Renal pelvis (tissue), 1 donor: ENCODE measurements at regions not wholly inside any gene's neighbourhood (a gene's known extent, or its start where the extent isn't known, plus 50 kb on each side); places are given as distances from the start of the nearest gene placed in this dataset.

ENCODE experiments used
- DNase-seq: peaks from one replicate; pipeline ENCODE4 v3.0.0-alpha.2; 2013

DNA sequence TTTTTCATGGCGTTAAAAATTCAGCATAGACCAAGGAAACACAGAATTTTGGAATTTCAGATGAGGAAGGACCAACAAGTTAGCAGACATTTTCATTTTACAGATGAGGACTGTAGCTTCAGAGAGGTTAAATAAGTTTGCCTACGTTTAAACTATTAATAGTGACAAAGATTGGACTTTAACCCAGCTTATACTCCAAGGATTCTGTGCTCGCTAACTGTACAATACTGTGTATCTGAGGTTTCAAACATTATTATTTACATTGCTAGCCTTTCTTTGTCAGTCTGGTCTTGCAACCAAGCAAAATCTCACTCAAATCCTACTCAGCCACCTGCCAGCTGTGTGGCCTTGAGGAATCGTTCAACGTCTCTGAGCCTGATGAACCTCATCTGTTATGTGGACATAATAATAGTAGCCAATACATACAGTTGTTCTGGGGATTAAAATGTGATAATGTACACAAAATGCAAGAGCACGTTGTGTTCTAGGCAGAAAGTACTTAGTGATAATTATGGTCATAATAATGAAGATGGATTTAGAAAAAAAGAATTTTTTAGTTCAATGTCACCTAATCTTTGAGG is 462.4 kb upstream of the TRIB2 start:
- no peak for DNase-seq

DNA sequence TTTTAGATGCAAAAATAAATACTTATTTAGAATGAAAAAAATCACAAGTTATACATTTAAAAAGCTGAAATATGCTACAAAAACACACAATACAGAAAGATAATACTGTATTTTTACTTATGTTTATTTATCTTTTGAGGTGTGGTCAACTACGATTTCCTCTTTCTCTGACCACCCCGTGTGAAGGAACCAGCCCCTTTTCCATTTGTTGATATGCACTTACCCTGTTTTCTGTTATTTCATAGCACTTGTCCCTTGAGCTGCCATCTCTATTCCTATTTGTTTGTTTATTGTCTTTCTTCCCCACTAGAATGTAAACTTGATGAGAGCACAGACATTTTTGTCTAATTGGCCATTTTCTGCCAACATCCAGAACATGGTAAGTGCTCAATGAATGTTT is 460.5 kb upstream of the TRIB2 start:
- no peak for DNase-seq

DNA sequence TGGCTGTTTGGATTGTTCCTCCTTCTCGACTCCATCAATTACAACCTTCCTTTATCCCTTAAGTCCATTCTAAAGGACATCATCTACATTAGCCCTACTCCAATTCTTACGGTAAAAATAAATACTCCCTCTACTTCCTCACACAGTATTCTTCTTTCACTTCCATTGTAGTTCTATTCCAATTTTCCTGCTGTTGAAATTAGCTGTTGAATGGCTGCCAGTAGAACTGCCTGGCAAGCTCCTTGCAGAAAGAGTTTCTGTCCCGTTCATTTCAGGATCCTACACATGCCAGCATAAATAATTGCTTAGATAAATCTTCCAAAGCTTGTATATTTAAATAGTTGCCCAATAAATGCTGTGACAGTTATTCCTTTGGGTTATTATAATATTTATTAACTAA is 459.3 kb upstream of the TRIB2 start:
- no peak for DNase-seq

DNA sequence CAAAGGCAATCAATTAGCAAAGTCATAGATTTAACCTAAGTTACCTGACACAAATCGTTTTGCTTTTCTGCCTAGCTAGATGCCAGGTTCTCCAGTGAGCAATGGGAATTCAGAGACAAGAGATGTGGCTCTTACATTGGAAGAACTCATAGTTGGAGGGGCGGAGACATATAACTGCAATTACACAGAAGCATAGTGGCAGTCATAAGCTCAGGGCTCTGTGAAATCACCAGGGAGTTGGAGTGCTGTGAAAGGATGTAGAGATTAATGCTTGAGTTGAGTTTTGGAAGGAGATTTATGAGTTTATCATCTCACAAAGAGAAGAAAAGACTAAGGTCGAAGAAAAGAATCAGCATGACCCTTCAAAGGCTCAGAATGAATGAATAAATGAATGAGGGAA is 457.2 kb upstream of the TRIB2 start:
- no peak for DNase-seq

DNA sequence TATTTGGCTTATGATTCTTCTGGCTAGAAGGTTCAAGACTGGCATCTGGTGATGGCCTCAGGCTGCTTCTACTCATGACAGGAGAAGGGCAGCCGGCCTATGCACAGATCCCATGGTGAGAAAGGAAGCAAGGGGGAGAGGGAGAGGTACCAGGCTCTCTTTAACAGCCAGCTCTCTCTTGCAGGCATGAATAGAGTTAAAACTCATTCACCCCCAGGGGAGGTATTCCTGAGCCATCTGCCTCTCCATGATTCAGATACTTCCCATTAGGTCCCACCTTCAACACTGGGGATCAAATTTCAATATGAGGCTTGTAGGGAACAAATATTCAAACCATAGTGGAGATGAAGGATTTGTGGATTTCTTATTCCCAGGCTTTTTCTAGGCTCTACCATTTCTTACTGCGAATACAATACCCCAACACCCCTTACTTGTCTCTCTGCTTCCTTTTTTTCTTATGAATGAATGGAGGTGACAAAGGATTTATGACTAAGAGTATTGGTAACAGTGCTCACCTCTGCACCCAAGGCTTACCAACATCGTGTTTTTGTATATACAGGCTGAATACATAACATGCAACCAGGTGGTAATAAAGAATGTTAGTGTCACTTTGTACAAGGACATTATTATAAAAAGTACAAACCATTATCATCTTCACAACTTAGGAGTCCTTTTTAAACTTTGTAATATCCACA is 454.6 kb upstream of the TRIB2 start:
- no peak for DNase-seq

DNA sequence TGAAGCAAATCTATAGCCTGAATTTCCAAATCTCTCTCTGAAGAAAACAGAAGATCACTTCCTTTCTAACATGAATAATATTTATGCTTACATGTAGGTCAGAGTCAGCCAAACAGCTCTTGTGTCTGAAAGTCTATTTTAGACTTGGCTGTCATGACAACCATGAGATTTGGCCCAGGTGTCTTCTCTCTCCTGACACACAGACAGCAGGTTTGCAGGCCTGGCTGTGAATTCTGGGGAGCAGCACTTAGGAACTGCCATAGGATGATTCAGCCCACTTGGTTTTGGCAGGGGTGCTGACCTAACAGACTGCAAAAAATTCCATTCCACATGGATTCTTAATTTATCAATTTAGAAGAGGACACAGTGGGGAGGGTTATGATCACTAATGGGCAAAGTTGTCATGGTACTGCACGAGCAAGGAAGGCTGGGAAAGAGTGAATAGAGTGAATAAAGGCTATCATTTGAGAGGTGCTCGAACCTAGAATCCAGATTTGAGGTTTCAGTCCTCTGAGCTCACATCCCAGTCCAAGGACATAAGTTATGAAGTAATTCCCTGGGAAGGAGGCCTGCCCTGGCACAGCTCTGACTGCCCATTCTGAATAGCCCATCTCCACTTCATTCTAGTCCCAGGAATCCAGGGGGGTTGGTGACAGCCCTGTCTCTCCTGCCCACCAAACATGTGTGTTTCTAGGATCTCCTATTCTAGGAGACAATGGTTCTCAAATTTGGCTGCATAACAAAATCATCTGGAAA is 453.9 kb upstream of the TRIB2 start:
- peak; percentile 58 for DNase-seq

DNA sequence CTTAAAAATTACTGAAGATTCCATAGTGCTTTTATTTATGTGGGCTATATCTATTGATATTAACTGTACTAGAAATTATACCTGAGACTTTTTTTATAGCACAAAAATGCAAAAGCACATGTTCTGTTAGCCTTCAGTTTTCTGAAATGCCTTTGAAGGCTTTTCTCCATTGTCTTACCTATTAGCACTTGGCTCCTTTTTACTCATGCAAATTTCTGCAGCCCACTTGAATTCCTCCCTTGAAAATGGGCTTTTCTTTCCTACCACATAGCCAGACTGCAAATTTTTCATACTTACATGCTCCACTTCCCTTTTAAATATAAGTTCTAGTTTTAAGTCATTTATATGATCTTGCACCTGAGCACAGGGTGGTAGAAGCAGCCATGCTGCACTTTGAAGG is 453.0 kb upstream of the TRIB2 start:
- DNase-seq = no peak

DNA sequence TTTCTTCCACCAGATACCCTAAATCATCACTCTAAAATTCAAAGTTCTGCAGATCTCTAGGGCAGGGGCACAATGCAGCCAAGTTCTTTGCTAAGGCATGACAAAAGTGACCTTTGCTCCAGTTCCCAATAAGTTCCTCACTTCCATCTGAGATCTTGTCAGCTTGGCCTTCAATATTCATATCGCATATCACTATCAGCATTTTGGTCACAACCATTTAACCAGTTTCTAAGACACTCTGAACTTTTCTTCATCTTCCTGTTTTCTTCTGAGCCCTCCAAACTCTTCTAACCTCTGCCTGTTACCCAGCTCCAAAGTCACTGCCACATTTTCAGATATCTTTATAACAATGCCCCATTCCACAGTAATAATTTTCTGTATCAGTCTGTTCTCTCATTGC is 452.6 kb upstream of the TRIB2 start:
- no peak for DNase-seq

DNA sequence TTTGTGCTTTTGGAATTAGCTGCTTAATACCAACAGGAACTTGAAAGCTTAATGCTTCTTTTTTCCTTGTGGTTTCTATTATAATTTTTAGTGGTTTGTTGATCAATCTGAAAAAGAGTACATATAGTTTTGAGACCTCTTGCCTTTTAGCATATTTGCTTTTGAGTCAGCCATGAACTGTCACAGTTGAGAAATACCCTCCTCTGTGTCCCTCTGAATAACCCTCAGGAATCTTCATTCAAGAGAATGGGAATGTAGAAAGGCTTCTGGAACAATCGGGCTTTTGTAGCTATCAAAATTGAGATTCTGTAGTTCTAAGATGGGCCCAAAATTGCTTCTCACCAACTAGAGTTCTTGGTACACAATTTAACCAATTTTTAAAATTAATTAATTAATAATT is 451.1 kb upstream of the TRIB2 start:
- no peak for DNase-seq

DNA sequence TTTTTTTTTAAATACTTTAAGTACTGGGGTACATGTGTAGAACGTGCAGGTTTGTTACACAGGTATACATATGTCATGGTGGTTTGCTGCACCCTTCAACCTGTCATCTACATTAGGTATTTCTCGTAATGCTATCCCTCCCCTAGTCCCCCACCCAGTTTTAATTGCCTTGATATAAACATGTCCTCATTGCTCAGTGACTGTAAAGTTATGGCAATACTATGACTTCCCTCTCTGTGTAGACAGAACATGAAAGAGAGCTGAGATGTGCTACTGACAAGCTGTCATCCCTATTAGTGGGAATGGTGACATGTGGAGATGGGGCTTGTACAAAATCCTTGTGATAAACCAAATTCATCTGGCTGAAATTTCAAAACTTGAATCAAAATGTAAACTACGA is 449.7 kb upstream of the TRIB2 start:
- no peak for DNase-seq

DNA sequence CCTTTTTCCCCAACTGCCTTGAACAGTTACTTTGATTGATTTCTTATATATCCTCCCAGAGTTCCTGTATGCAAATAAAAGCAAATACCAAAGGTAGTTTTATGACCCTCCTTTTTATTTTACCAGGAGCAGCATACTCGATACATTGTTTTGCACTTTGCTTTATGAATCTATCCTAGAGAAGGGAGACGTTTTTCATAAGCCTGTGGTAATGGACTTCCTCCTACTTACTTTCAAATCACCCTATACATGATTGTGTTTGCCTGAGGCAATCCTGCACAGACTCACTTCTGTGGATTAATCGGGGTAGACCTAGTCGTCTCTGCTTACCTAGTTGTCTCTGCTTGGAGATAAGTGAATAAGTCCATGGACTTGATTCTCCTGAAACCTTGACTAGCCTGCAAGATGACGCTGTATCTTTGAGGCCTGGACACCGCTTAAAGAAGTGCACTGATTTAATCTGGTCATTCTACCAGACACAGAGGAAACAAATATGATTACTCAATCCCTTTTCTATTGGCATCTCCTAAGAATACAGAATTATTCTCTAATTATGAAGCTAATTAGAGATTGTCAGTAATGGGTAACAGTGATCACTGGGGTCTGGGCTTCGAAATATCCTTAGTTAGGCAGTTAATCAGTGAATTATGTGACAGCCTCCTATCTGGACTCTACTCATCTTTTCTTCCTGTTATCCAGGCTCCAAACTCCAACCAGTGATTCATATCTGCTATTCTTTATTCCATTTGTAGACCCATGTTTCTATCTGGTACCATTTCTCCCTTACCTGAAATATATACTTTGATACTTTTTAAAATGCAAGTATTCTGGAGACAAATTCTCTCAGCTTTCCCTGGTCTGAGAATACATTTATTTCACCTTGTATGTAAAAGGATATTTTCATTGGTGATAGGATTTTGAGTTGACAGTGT is 447.4 kb upstream of the TRIB2 start:
- no peak for DNase-seq

DNA sequence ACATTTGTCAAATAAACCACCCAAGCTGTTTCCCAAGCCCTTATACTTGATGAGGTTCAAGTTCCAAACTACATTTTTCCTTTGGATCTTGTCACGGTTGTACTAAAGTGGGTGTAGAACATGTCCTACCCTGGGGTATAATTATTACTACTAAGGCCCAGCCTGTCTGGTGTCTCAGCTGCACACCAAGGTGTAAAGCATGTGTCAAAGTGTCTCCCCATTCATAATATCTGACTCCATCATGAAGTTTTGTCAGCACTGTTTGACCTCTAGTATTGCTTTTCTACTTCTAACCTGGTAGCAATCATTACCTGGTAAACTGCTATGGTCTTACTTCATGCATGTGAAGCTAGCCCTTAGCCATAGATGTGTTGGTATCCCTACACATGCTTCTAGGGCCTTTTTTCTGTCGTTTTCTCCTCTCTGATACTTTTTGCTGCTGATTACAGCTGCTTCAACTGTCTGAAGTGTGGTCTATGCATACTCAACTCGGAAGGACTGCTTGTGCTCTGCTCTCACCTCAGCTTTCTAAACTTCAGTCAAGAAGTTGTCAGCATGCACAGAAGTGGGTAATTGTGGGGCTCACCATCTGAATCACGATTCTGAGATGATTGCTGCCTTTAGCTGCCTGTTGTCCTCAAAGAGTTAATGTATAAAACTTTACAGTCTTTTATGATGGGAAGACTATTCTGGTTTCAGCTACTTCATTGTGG is 445.7 kb upstream of the TRIB2 start:
- no peak for DNase-seq

DNA sequence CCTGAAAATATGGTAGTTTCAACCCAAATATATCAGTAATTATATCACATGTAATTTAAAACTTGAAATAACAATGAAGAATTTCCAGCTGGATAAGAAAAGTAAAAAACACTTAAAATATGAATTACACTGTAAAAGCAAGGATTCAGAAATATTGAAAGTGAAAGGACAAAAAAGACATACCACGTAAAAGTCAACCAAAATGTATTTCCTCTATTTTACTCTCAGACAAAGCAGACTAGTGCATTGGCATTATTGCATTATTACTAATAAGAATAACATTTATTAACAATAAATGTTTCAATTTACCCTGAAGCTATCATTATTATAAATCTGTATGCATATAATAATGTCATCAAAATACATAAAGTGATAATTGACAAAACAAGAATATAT is 445.1 kb upstream of the TRIB2 start:
- DNase-seq = no peak

DNA sequence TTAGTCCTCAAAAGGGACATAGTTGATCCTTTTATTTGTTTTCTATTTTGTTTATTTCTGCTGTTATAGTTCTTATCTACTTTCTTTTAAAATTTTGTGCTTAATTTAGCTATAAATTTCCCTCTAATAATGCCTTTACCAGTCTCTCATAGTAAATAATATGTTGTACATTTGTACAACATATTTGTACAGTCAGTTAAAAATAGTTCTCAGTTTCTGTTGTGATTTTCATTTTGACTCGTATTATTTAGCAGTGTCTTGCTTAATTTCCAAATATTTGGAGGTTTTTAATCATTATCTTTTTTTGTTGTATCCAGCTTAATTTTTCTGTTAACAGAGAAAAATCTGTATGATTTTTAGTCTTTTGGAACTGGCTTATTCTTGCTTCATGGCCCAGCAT is 443.6 kb upstream of the TRIB2 start:
- DNase-seq = no peak

DNA sequence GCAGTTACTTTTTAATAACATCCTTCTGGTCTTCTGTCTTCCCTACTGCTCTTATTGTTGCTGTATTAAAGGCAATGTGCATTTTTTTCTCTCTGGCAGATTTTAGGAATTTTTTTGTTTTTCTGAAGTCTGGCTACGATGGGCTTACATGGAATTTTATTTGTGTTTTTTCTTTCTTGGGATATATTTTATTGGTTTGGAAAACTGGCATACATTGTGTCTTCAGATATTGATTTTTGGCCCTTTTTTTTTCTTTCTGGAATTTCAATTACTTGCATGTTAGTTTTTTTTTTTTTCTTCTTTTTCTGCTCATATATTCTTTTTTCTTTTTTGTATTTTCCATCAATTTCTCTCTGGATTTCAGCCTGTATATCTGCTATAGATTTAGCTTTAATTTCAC is 442.1 kb upstream of the TRIB2 start:
- DNase-seq = no peak

DNA sequence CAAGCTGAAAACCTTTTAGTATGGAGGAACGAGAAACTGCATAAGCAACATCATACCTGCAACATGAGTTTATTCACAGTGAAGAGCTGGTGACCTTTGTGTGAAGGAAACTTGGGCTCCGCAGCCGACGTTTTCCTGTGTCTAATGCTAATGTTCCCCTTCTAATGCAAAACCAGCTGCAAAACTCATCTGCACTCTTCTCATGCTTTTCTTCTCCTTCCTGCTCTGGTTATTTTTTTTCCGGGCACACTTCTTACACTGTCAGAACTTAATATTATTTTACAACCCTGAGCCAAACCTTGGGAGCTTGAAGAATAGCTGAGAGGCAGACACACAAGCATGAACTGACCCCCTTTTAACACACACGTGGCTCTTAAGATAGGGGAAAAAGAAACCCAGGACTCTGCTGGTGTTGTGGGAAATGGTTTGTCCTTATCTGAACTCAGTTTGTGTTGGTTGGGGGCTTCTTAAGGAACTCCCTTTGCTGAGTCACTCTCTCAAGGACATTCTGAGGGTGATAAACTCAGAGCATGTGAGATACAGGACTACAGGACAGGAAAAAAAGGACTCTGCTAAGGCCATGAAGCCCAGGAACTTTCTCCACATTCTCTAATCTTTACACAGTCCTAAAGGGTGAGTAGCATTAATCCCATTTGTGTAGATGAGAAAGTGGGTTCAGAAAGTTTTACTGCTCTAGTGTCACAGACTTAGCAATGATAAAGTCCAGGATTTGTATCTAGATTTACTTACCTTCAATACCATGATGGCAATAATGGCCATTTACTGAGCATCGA is 439.3 kb upstream of the TRIB2 start:
- no peak for DNase-seq

DNA sequence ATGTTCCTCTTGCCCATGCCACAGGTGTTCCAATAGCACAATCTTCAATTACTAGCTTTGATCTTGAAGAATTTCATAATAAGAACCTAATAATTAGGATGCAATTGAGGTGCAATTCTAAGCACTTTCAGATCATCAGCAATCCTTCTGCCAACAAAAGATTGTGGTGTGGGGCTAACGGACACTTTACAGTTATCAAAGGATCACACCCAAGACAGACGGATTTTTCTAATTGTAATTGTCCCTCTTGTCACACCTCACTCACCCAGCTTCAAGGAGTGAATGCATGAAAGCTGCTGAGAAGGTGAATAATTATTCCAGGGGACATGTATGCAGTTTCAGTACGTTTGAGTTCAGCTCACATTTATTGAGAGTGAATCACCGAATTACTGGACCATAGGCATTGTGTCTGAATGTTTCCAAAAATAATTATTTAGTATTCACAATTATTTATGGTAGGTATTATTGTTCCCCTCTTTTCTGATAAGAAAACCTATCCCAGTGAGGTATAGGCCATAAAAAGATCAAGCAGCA is 438.5 kb upstream of the TRIB2 start:
- no peak for DNase-seq

DNA sequence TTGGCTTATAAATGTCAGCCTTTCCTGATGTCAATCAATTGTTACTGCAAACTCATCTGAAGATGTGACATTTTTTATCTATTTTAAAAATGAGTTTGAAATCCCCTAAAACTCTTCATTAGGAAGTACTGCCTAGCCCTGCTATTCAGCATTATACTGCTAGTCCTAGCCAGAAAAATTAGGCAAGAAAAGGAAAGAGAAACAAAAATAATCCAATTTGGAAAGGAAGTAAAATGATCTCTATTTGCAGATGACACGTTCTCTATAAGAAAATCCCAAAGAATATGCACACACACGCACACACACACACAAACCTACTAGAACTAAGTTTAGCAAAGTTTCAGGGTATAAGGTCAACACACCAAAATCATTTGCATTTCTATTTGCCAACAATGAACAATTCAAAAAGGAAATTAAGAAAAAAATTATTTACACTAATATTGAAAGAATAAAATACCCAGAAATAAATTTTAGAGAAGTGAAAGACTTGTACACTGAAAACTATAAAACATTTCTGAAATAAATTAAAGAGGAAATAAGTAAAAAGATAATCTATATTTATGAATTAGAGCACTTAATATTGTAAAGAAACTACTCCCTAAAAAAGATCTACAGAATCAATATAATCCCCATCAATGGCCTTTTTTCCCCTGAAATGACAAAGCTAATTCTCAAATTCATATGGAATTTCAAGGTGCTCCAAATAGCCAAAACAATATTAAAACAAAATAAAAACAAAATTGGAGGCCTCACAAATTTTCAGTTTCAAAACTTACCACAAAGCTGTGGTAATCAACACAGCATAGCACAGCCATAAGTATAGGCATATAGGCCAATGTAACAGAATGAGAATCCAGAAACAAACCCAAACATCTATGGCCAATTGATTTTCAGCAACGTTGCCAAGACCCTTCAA is 433.7 kb upstream of the TRIB2 start:
- DNase-seq = no peak

DNA sequence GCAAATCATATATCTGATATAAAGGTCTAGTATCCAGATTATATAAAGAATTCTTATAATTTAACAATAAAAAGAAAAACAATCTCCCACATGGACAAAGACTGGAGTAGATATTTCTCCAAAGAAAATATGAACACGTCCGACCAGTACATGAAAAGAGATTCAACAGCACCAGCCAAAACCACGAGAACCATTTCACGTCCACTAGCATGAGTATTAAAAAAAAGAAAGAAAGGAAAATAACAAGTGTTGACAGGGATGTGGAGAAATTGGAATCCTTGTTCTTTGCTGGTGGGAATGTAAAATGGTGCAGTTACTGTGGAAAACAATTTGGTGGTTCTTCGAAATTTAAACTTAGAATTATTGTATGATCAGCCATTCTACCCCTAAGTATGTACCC is 432.7 kb upstream of the TRIB2 start:
- DNase-seq = no peak

DNA sequence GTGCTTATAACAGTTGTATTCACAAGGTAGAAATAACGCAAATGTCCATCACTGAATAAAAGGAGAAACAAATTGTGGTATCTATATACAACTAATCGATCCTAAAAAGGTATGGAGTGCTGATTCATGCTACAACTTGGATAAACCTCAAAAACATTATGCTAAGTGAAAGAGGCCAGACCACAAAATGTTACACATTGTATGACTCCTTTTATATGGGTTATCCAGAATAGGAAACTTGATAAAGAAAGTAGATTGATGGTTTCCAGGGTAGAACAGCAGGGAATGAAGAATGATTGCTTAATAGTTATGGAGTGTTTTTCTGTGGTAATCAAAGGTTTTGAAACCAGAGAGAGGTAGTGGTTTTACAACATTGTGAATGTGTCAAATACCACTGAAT is 432.2 kb upstream of the TRIB2 start:
- no peak for DNase-seq
